NB4 (cell line): ENCODE measurements at regions not wholly inside any gene's neighbourhood (a gene's known extent, or its start where the extent isn't known, plus 50 kb on each side); places are given as distances from the start of the nearest gene placed in this dataset.

Experiments used
- DNase-seq: peaks from one replicate; pipeline ENCODE4 v3.0.0; 2010; ENCODE audit warnings: low read depth
- H3K4me3 ChIP-seq: one replicate; pipeline ENCODE4 v1.5.1; 2011; ENCODE audit warnings: mild to moderate bottlenecking, low read depth, low read length, moderate library complexity
- CTCF ChIP-seq: IDR thresholded peaks from one replicate; pipeline ENCODE4 v1.5.1; 2012; ENCODE audit warnings: low read depth, low read length
- MAX ChIP-seq: IDR thresholded peaks from 2 replicates; pipeline ENCODE4 v1.6.1; 2011; ENCODE audit warnings: low read depth, low read length
- MYC ChIP-seq: IDR thresholded peaks from 2 replicates; pipeline ENCODE4 v1.6.1; 2011; ENCODE audit warnings: low read depth, low read length
- POLR2A ChIP-seq: IDR thresholded peaks from 2 replicates; pipeline ENCODE4 v1.6.1; 2011; ENCODE audit warnings: mild to moderate bottlenecking; ENCODE audit not compliant: insufficient read length; ENCODE audit errors: extremely low read depth

- DNase-seq, result no peak
These were observed 1123.5 kb downstream of the ROBO2 start for GRCh38 chr3:78163379-78163778.

GRCh38 chr3:78165876-78166275, 1126.0 kb downstream of the ROBO2 start:
- DNase-seq, result no peak
- no peak for TF ChIP-seq MYC
- no peak for TF ChIP-seq POLR2A
- no peak for TF ChIP-seq MAX
- no peak for TF ChIP-seq CTCF
- no peak overlapping the region for H3K4me3 ChIP-seq

More at GRCh38 chr3:78163379-78163778, 1123.5 kb downstream of the ROBO2 start:
- no peak overlapping the region for H3K4me3 ChIP-seq
- TF ChIP-seq CTCF (no peak), POLR2A (no peak)

GRCh38 chr3:78174821-78175220, 1134.9 kb downstream of the ROBO2 start:
- H3K4me3 ChIP-seq, result no peak overlapping the region
- no peak for TF ChIP-seq MYC
- no peak for TF ChIP-seq POLR2A
- TF ChIP-seq MAX, result no peak
- no peak for TF ChIP-seq CTCF
- DNase-seq, result no peak

GRCh38 chr3:78176869-78177268, 1137.0 kb downstream of the ROBO2 start:
- TF ChIP-seq MAX (no peak), CTCF (no peak), MYC (no peak), POLR2A (no peak)
- DNase-seq, result no peak
- H3K4me3 ChIP-seq, result no peak overlapping the region

GRCh38 chr3:78177780-78178179, 1137.9 kb downstream of the ROBO2 start:
- TF ChIP-seq MYC (no peak), CTCF (no peak), MAX (no peak), POLR2A (no peak)
- DNase-seq, result no peak
- no peak overlapping the region for H3K4me3 ChIP-seq

- DNase-seq, result no peak
- TF ChIP-seq CTCF (no peak), MAX (no peak), POLR2A (no peak), MYC (no peak)
- H3K4me3 ChIP-seq, result no peak overlapping the region
These were observed 1138.3 kb downstream of the ROBO2 start for GRCh38 chr3:78178209-78178608.
